Mononuclear cell (primary cell): ENCODE measurements at regions not wholly inside any gene's neighbourhood (a gene's known extent, or its start where the extent isn't known, plus 50 kb on each side); places are given as distances from the start of the nearest gene placed in this dataset.
"Not testable (repeated sequence)": the region's sequence is repeated elsewhere in the genome, so short reads cannot be mapped to it uniquely, and the experiment has no call there.

ENCODE experiments used
- H3K27me3 ChIP-seq: 2 replicates; pipeline ENCODE4 v1.6.0; 2011; ENCODE audit warnings: low read length, control low read depth; ENCODE audit not compliant: insufficient read depth
- H3K4me1 ChIP-seq: 2 replicates; pipeline ENCODE4 v1.5.1; 2011; ENCODE audit warnings: mild to moderate bottlenecking, low read length, control low read depth; ENCODE audit not compliant: insufficient read depth
- H3K4me3 ChIP-seq: 2 replicates; pipeline ENCODE4 v1.5.1; 2011; ENCODE audit warnings: mild to moderate bottlenecking, low read length, moderate library complexity
- H3K9me3 ChIP-seq: 2 replicates; pipeline ENCODE4 v1.5.1; 2011; ENCODE audit warnings: low read depth, mild to moderate bottlenecking, control low read depth, low read length

GRCh38 chr12:42030588-42030987, 114.1 kb downstream of the GXYLT1 start:
- Histone ChIP-seq H3K4me3 (no peak overlapping the region), H3K4me1 (no peaks in the 10 kb centered on the region), H3K9me3 (no peaks in the 10 kb centered on the region), H3K27me3 (peaks cover 2% of the 10 kb centered on the region)

GRCh38 chr12:42027546-42027945, 117.1 kb downstream of the GXYLT1 start:
- Histone ChIP-seq H3K4me1 (peaks cover 8% of the 10 kb centered on the region), H3K27me3 (peaks cover 4% of the 10 kb centered on the region), H3K9me3 (no peaks in the 10 kb centered on the region), H3K4me3 (no peak overlapping the region)

GRCh38 chr12:42024495-42024830, 120.2 kb downstream of the GXYLT1 start:
- Histone ChIP-seq H3K4me3 (no peak overlapping the region), H3K27me3 (peaks cover 4% of the 10 kb centered on the region), H3K9me3 (no peaks in the 10 kb centered on the region), H3K4me1 (peaks cover 13% of the 10 kb centered on the region)

- Histone ChIP-seq H3K27me3 (peaks cover 4% of the 10 kb centered on the region), H3K4me3 (no peak overlapping the region), H3K4me1 (peaks cover 13% of the 10 kb centered on the region), H3K9me3 (no peaks in the 10 kb centered on the region)
These were observed 120.8 kb downstream of the GXYLT1 start for GRCh38 chr12:42023733-42024494.

- H3K4me1 ChIP-seq = peaks cover 13% of the 10 kb centered on the region
- H3K4me3 ChIP-seq, H3K9me3 ChIP-seq, H3K27me3 ChIP-seq: not testable (repeated sequence)
These were observed 122.7 kb downstream of the GXYLT1 start for GRCh38 chr12:42021937-42022336.

GRCh38 chr12:42021469-42021868, 123.2 kb downstream of the GXYLT1 start:
- H3K9me3 ChIP-seq = no peaks in the 10 kb centered on the region
- peaks cover 4% of the 10 kb centered on the region for H3K27me3 ChIP-seq
- peaks cover 13% of the 10 kb centered on the region for H3K4me1 ChIP-seq

GRCh38 chr12:42020226-42020625, 124.4 kb downstream of the GXYLT1 start:
- Histone ChIP-seq H3K4me1 (peaks cover 13% of the 10 kb centered on the region), H3K27me3 (peaks cover 4% of the 10 kb centered on the region), H3K4me3 (no peak overlapping the region), H3K9me3 (no peaks in the 10 kb centered on the region)

More at GRCh38 chr12:42021469-42021868, 123.2 kb downstream of the GXYLT1 start:
- no peak overlapping the region for H3K4me3 ChIP-seq

- Histone ChIP-seq H3K4me3 (no peak overlapping the region), H3K27me3 (peaks cover 4% of the 10 kb centered on the region), H3K4me1 (peaks cover 13% of the 10 kb centered on the region), H3K9me3 (no peaks in the 10 kb centered on the region)
These were observed 124.9 kb downstream of the GXYLT1 start for GRCh38 chr12:42019746-42020145.

GRCh38 chr12:42017051-42017450, 127.6 kb downstream of the GXYLT1 start:
- H3K9me3 ChIP-seq = no peaks in the 10 kb centered on the region
- peaks cover 5% of the 10 kb centered on the region for H3K4me1 ChIP-seq
- H3K27me3 ChIP-seq = no peaks in the 10 kb centered on the region
- H3K4me3 ChIP-seq = no peak overlapping the region

- Histone ChIP-seq H3K9me3 (no peaks in the 10 kb centered on the region), H3K4me3 (no peak overlapping the region), H3K4me1 (no peaks in the 10 kb centered on the region), H3K27me3 (no peaks in the 10 kb centered on the region)
These were observed 129.6 kb downstream of the GXYLT1 start for GRCh38 chr12:42015051-42015461.

GRCh38 chr12:42012501-42012900, 132.2 kb downstream of the GXYLT1 start:
- H3K4me1 ChIP-seq, H3K27me3 ChIP-seq, H3K9me3 ChIP-seq, H3K4me3 ChIP-seq: not testable (repeated sequence)

- no peaks in the 10 kb centered on the region for H3K4me1 ChIP-seq
- no peaks in the 10 kb centered on the region for H3K27me3 ChIP-seq
- no peaks in the 10 kb centered on the region for H3K9me3 ChIP-seq
- no peak overlapping the region for H3K4me3 ChIP-seq
These were observed 134.0 kb downstream of the GXYLT1 start for GRCh38 chr12:42010715-42011114.

- Histone ChIP-seq H3K9me3 (no peaks in the 10 kb centered on the region), H3K4me3 (no peak overlapping the region), H3K4me1 (no peaks in the 10 kb centered on the region), H3K27me3 (no peaks in the 10 kb centered on the region)
These were observed 134.4 kb downstream of the GXYLT1 start for GRCh38 chr12:42010257-42010656.

- Histone ChIP-seq H3K4me1 (no peaks in the 10 kb centered on the region), H3K4me3 (no peak overlapping the region), H3K27me3 (no peaks in the 10 kb centered on the region), H3K9me3 (no peaks in the 10 kb centered on the region)
These were observed 135.7 kb downstream of the GXYLT1 start for GRCh38 chr12:42008996-42009395.

- Histone ChIP-seq H3K4me3 (no peak overlapping the region), H3K4me1 (no peaks in the 10 kb centered on the region), H3K27me3 (no peaks in the 10 kb centered on the region), H3K9me3 (no peaks in the 10 kb centered on the region)
These were observed 141.6 kb downstream of the GXYLT1 start for GRCh38 chr12:42003031-42003430.

GRCh38 chr12:42002563-42002962, 142.1 kb downstream of the GXYLT1 start:
- no peaks in the 10 kb centered on the region for H3K4me1 ChIP-seq
- no peak overlapping the region for H3K4me3 ChIP-seq
- H3K9me3 ChIP-seq = no peaks in the 10 kb centered on the region
- no peaks in the 10 kb centered on the region for H3K27me3 ChIP-seq
